Neural crest cell (in vitro differentiated cells): ENCODE measurements at regions not wholly inside any gene's neighbourhood (a gene's known extent, or its start where the extent isn't known, plus 50 kb on each side); places are given as distances from the start of the nearest gene placed in this dataset.

ENCODE experiments used
- DNase-seq: peaks from one replicate; pipeline ENCODE4 v3.0.0; 2021; ENCODE audit warnings: low read depth, mixed read lengths, low spot score
- H3K27ac Mint-ChIP-seq: one replicate; pipeline ENCODE4 v1.8.0; 2021; ENCODE audit warnings: mild to moderate bottlenecking, mixed read lengths; ENCODE audit not compliant: unreplicated experiment
- H3K27me3 Mint-ChIP-seq: 2 replicates; pipeline ENCODE4 v1.8.0; 2021; ENCODE audit warnings: low read depth, mild to moderate bottlenecking, mixed read lengths
- H3K36me3 Mint-ChIP-seq: 2 replicates; pipeline ENCODE4 v1.8.0; 2021; ENCODE audit warnings: low read depth, mild to moderate bottlenecking, mixed read lengths
- H3K4me1 Mint-ChIP-seq: 2 replicates; pipeline ENCODE4 v1.8.0; 2021; ENCODE audit warnings: mixed read lengths
- H3K4me3 Mint-ChIP-seq: one replicate; pipeline ENCODE4 v1.8.0; 2021; ENCODE audit warnings: mild to moderate bottlenecking, mixed read lengths
- H3K9me3 Mint-ChIP-seq: 2 replicates; pipeline ENCODE4 v1.8.0; 2021; ENCODE audit warnings: mixed read lengths
- TF ChIP-seq, protein P1 (sequence below): fragments of 200-600 bp; sonication (generic); conservative IDR thresholded peaks from 2 replicates; pipeline ENCODE4 v1.5.0; 2021; ENCODE audit warnings: antibody characterized with exemption, mild to moderate bottlenecking

GRCh38 chr7:59079-60016, 133.0 kb upstream of the FAM20C start:
- Mint-ChIP-seq H3K4me3 (no peak overlapping the region), H3K27ac (no peak overlapping the region), H3K36me3 (no peaks in the 10 kb centered on the region), H3K4me1 (peaks cover 12% of the 10 kb centered on the region), H3K9me3 (no peaks in the 10 kb centered on the region), H3K27me3 (no peaks in the 10 kb centered on the region)
- no peak for DNase-seq
- TF ChIP-seq, protein P1, sequence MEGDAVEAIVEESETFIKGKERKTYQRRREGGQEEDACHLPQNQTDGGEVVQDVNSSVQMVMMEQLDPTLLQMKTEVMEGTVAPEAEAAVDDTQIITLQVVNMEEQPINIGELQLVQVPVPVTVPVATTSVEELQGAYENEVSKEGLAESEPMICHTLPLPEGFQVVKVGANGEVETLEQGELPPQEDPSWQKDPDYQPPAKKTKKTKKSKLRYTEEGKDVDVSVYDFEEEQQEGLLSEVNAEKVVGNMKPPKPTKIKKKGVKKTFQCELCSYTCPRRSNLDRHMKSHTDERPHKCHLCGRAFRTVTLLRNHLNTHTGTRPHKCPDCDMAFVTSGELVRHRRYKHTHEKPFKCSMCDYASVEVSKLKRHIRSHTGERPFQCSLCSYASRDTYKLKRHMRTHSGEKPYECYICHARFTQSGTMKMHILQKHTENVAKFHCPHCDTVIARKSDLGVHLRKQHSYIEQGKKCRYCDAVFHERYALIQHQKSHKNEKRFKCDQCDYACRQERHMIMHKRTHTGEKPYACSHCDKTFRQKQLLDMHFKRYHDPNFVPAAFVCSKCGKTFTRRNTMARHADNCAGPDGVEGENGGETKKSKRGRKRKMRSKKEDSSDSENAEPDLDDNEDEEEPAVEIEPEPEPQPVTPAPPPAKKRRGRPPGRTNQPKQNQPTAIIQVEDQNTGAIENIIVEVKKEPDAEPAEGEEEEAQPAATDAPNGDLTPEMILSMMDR: no peak

DNA sequence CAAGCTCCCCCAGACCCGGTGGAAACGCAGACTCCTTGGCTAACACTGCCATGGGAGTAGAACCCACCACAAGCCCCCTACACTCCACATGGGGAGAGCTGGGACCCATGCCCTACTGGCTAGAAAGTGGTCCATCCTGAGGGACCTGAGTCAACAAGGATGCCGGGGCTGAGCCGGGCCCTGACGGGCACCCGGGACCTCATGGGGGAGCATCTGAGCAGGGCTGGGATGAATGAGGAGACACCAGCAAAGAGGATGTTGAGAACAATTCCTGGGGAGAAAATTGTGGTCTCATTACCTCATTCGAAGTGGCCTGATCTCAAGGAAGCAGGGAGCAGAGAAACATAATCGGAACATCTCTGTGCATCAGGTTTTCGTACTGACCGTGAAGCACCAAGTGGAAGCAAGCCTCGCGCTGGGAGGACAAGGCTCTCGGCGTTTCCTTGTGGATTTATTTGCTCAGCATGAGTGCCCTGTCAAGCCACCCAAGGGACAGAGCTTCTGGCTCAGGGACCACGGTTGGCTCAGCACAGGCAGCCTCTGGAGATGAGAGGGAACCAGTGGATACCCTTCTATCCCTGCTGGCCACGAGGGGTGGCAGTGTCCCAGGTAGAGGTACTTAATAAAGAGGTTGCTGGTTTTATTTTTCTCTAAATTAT, 132.2 kb upstream of the FAM20C start:
- H3K36me3 Mint-ChIP-seq: no peaks in the 10 kb centered on the region
- no peak overlapping the region for H3K4me3 Mint-ChIP-seq
- no peak overlapping the region for H3K27ac Mint-ChIP-seq
- no peaks in the 10 kb centered on the region for H3K27me3 Mint-ChIP-seq
- TF ChIP-seq, protein P1: no peak
- no peaks in the 10 kb centered on the region for H3K9me3 Mint-ChIP-seq
- peaks cover 12% of the 10 kb centered on the region for H3K4me1 Mint-ChIP-seq
- no peak for DNase-seq

GRCh38 chr7:60706-61105, 131.7 kb upstream of the FAM20C start:
- no peak for DNase-seq
- H3K36me3 Mint-ChIP-seq: no peaks in the 10 kb centered on the region
- H3K9me3 Mint-ChIP-seq: no peaks in the 10 kb centered on the region
- peak overlapping the region; percentile 78 for H3K27ac Mint-ChIP-seq
- H3K4me3 Mint-ChIP-seq: no peak overlapping the region
- H3K4me1 Mint-ChIP-seq: peaks cover 12% of the 10 kb centered on the region
- TF ChIP-seq, protein P1: no peak
- no peaks in the 10 kb centered on the region for H3K27me3 Mint-ChIP-seq

GRCh38 chr7:61111-61510, 131.3 kb upstream of the FAM20C start:
- TF ChIP-seq, protein P1: no peak
- peak overlapping the region; percentile 78 for H3K27ac Mint-ChIP-seq
- peaks cover 12% of the 10 kb centered on the region for H3K4me1 Mint-ChIP-seq
- no peak overlapping the region for H3K4me3 Mint-ChIP-seq
- no peaks in the 10 kb centered on the region for H3K36me3 Mint-ChIP-seq
- no peaks in the 10 kb centered on the region for H3K27me3 Mint-ChIP-seq
- DNase-seq: no peak
- H3K9me3 Mint-ChIP-seq: no peaks in the 10 kb centered on the region

DNA sequence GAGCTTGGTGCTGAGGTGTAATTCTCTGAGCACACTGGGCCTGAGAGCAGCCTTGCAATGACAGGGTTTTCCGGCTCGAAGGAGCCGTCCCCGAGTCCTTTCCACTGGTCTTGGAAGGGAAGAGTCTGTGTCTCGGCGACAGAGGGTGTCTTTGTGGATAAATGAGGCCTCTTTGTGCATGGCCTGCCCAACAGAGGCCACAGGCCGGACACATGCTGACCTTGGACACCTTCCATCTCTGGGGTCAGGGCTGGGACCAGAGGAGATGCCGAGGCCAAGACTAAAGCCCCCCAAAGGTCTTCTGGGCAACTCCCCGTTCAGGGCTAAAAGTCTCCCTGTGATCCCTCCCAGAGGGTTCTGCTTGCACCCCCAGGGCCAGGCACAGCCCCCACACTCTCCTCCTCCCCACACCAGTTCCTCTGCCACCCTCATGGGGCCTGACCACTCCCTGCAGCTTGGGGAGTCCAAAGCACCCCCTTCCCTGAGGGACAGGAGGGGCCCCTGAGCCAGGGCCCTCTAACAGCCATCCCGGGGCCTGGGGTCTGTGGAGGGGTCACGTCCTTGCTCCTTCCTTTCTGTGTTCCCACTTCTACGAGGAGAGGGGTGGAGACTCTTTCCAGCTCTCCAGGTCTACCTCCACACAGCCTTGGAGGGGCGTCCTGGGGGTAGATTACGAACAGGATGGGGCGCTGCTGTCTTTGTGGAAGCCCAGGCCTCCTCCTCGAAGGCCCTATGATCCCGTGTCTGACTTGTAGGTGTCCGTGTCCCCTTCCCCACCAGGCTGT, 130.6 kb upstream of the FAM20C start:
- Mint-ChIP-seq H3K4me1 (peaks cover 12% of the 10 kb centered on the region), H3K27ac (peak overlapping the region; percentile 57), H3K36me3 (no peaks in the 10 kb centered on the region), H3K27me3 (no peaks in the 10 kb centered on the region), H3K9me3 (no peaks in the 10 kb centered on the region), H3K4me3 (no peak overlapping the region)
- TF ChIP-seq, protein P1: no peak
- no peak for DNase-seq
